ENCODE measurements at regions not wholly inside any gene's neighbourhood (a gene's known extent, or its start where the extent isn't known, plus 50 kb on each side); places are given as distances from the start of the nearest gene placed in this dataset.

DNA sequence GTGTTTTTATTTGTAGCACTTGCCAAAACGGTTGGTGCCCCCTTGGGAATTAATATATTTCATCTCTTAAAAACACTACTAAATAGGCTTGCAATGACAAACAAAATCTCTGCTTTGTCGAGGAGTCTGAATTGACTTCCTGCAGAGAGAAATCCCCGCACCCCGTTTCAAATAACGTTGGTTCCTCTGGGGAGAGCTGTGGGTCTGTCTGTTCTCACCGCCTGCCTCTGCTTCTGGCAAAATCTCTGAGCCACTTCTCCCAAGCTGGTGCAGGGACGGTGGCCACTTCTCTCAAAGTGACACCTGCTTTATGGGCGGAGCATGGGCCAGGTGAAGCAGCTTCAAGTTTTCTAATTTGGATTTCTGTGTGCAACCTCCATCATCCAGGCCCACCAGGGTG, 186.3 kb upstream of the ADARB2 start:
- no peak for TF ChIP-seq EZH2phosphoT487 (IDR thresholded peaks at IDR 0.05; ENCODE audit: low read depth, severe bottlenecking, unreplicated experiment)
- TF ChIP-seq CTCF (IDR thresholded peaks at IDR 0.05; ENCODE audit: poor library complexity): no peak
